NCI-H526 (cell line): ENCODE measurements at regions not wholly inside any gene's neighbourhood (a gene's known extent, or its start where the extent isn't known, plus 50 kb on each side); places are given as distances from the start of the nearest gene placed in this dataset.
"Not testable (repeated sequence)": the region's sequence is repeated elsewhere in the genome, so short reads cannot be mapped to it uniquely, and the experiment has no call there.

Experiments
- DNase-seq, 2 experiments: peaks; one replicate each; lab custom pipeline; 2025; lab: John Stamatoyannopoulos, UW

GRCh38 chr10:6877336-6877721, 297.3 kb upstream of the PRKCQ start:
- peak in 1 of 2 experiments; percentile 21 for DNase-seq

DNA sequence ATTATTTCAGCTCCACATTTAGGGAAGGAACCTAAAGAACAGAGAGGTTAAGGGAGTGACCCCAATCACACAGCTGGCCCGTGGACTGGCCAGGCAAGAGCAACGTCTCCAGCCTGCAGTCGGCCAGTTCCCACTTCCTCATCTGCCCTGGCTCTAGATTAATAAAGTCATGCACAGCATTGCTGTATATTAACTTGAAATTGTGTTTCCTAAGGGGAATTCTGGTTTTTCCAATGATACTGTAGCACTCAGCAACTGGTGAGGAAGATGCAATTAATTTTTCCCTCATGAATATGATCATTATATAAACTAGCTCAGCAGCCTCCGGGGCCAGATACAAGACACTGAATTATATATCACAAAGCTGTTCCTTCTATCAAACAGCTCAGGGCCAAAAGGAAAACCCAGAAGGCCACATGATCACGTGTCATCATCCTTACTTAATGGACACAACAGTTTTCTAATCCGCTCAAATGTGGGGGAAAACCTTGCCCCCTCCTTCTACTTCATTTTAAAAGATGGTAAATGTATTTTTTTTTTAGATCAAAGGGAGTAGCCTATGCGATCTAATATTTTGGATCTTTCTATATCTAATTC, 295.3 kb upstream of the PRKCQ start:
- no peak for DNase-seq

DNA sequence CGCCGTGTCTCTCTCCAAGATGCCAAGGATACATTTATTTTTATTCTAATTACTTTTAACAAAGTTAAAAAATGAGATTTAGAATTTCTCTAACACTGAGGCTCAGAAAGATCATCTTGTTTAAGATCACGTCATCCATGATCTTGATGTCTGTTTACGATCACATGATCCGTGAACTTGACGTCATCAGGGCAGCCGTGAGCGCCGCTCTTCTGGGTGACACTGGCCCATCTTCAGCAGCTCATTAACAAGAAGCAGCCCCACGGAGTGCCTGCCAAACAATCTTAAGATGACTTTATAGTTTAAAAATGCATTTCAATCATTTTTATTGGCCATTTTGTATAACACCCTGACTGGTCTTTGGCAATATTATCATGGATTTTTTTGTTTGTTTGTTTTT, 291.1 kb upstream of the PRKCQ start:
- DNase-seq, result no peak

- DNase-seq, result no peak
Observed at GRCh38 chr10:6868036-6868725, 288.1 kb upstream of the PRKCQ start.

GRCh38 chr10:6866757-6867156, 286.7 kb upstream of the PRKCQ start:
- no peak for DNase-seq

DNA sequence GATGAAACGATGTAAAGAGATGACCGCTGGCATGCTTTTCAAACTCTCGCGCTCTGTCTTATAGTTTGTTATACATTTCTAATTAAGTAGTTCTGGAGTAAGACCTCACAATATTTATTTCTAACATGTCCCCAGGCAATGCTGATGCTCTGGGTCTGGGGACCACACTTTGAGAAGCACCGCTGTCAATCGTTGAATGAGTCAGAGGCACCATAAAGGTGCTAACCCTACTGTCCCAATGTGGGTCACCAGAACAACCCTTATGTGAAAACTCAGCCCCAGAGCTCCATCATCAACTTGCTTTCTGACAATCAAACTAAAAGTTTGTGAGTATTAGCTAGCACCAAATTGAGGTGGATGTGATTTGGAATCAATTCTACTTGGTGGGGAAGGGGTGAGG, 284.1 kb upstream of the PRKCQ start:
- DNase-seq, result no peak

- DNase-seq, result peak; percentile 9 to 37
Observed at GRCh38 chr10:6863381-6863780, 283.3 kb upstream of the PRKCQ start.

DNA sequence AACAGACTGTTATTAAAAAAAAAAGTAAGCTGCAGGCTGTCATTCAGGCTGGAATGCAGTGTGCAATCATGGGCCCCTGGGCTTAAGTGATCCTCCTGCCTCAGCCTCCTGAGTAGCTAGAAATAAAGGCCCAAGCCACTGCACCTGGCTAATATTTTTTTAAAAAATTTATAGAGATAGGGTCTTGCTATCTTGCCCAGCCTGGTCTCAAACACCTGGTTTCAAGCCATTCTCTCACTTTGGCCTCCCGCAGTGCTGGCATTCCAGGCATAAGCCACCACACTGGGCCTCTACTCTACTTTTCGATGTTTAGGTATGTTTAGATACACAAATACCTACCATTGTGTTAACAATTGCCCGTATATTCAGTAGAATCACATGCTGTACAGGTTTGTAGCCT, 270.4 kb upstream of the PRKCQ start:
- no peak for DNase-seq

- no peak for DNase-seq
Observed at GRCh38 chr10:6847561-6847960, 267.5 kb upstream of the PRKCQ start.

- no peak for DNase-seq
Observed at GRCh38 chr10:6843894-6844650, 264.0 kb upstream of the PRKCQ start.

DNA sequence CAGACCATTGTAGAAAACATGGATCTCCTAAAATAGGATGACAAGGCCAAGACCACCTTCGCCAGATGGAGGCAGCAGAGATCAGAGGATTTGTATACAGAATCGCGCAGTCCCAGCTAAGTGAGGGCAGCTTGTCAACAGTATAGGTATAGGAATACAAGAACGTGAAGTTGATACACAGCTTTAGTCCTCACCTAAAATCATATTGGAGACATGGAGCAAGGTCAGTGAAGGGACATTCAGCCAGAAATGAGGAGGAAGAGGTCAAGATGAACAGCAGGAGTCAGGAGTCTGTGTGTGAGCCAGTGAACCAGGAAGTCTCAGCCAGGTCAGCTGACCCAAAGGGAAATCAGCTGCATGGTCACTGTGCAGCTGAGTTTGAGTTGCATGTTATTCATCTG, 263.4 kb upstream of the PRKCQ start:
- DNase-seq, result peak in 1 of 2 experiments; percentile 54

GRCh38 chr10:6842722-6843121, 262.6 kb upstream of the PRKCQ start:
- no peak for DNase-seq

DNA sequence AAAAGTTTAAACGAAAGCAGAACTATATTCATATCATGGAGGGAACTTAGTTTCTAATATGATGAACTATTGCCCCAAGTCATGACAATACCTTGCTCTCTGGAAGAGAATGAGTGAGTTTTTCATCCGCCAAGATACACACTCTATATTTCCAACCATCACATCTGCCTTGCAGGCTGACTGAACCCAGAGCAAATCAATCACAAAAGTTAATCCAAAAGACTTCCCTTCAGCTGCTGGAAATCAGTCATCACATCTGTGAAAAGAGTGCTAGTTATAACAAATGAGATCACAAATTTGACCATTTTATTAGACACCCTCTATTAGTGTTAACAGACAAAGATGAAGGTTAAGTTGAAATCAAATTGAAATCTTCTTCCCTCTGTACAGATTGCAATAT, 261.7 kb upstream of the PRKCQ start:
- DNase-seq, result no peak

- DNase-seq, result no peak
Observed at GRCh38 chr10:6840766-6841165, 260.7 kb upstream of the PRKCQ start.

GRCh38 chr10:6840201-6840691, 260.2 kb upstream of the PRKCQ start:
- no peak for DNase-seq

DNA sequence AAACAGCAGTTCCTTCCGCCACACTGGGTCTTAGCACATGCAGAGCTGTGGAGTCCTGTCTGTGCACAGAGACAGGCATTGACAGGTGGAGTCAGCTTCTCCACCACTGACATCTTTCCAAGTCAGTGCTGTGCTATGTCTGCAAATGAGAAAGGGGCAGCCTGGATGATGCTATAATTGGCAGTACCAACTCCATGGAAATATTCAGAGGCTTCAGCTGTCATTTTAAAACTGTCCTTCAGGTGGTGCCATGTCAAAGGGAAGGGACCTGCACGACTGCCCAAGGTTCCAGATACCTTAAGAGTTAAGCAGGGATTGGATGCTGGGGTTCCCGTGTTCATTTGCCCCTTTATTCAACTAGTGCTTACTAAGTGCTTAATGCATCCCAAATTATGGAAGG, 258.0 kb upstream of the PRKCQ start:
- peak; percentile 21 to 35 for DNase-seq

GRCh38 chr10:6833458-6834011, 253.5 kb upstream of the PRKCQ start:
- DNase-seq, result no peak

GRCh38 chr10:6830981-6831380, 250.9 kb upstream of the PRKCQ start:
- DNase-seq, result not testable (repeated sequence)

GRCh38 chr10:6824793-6825192, 244.7 kb upstream of the PRKCQ start:
- DNase-seq, result not testable (repeated sequence)

GRCh38 chr10:6823770-6824169, 243.7 kb upstream of the PRKCQ start:
- DNase-seq, result no peak

- no peak for DNase-seq
Observed at GRCh38 chr10:6819301-6819700, 239.2 kb upstream of the PRKCQ start.

- DNase-seq, result no peak
Observed at GRCh38 chr10:6817770-6818169, 237.7 kb upstream of the PRKCQ start.

- no peak for DNase-seq
Observed at GRCh38 chr10:6815346-6815745, 235.3 kb upstream of the PRKCQ start.
